Suppressor macrophage treated with lipopolysaccharide for 4 hours (primary cell): ENCODE measurements at regions not wholly inside any gene's neighbourhood (a gene's known extent, or its start where the extent isn't known, plus 50 kb on each side); places are given as distances from the start of the nearest gene placed in this dataset.

ENCODE experiments used
- DNase-seq: peaks from one replicate; pipeline ENCODE4 v3.0.0-alpha.2; 2020

GRCh38 chr2:42910645-42911405 lies 118.4 kb upstream of the HAAO start:
- no peak for DNase-seq

- no peak for DNase-seq
Observed at GRCh38 chr2:42909966-42910365, 117.6 kb upstream of the HAAO start.

GRCh38 chr2:42908518-42909200 lies 116.3 kb upstream of the HAAO start:
- DNase-seq = no peak

GRCh38 chr2:42907835-42908234 lies 115.5 kb upstream of the HAAO start:
- no peak for DNase-seq

- no peak for DNase-seq
Observed at GRCh38 chr2:42906557-42907411, 114.4 kb upstream of the HAAO start.

GRCh38 chr2:42906111-42906556 lies 113.8 kb upstream of the HAAO start:
- DNase-seq = no peak

- DNase-seq = no peak
Observed at GRCh38 chr2:42905341-42906110, 113.1 kb upstream of the HAAO start.

- no peak for DNase-seq
Observed at GRCh38 chr2:42904576-42904876, 112.1 kb upstream of the HAAO start.

- DNase-seq = no peak
Observed at GRCh38 chr2:42903821-42904575, 111.6 kb upstream of the HAAO start.

- DNase-seq = no peak
Observed at GRCh38 chr2:42902939-42903709, 110.7 kb upstream of the HAAO start.

- peak; percentile 82 for DNase-seq
Observed at GRCh38 chr2:42901076-42901640, 108.8 kb upstream of the HAAO start.

GRCh38 chr2:42900289-42900891 lies 108.0 kb upstream of the HAAO start:
- no peak for DNase-seq

GRCh38 chr2:42897358-42897757 lies 105.0 kb upstream of the HAAO start:
- DNase-seq = no peak

- DNase-seq = no peak
Observed at GRCh38 chr2:42895791-42896135, 103.4 kb upstream of the HAAO start.

- no peak for DNase-seq
Observed at GRCh38 chr2:42895134-42895790, 102.9 kb upstream of the HAAO start.

- DNase-seq = no peak
Observed at GRCh38 chr2:42893047-42893758, 100.8 kb upstream of the HAAO start.

- DNase-seq = no peak
Observed at GRCh38 chr2:42890791-42891355, 98.5 kb upstream of the HAAO start.

- no peak for DNase-seq
Observed at GRCh38 chr2:42888321-42889245, 96.2 kb upstream of the HAAO start.
